Neural progenitor cell (in vitro differentiated cells): ENCODE measurements at regions not wholly inside any gene's neighbourhood (a gene's known extent, or its start where the extent isn't known, plus 50 kb on each side); places are given as distances from the start of the nearest gene placed in this dataset.

Source experiments
- CTCF ChIP-seq: fragments of 200-600 bp; sonication (generic); IDR thresholded peaks from 2 replicates; pipeline ENCODE4 v1.5.1; 2017; ENCODE audit warnings: antibody characterized with exemption, mild to moderate bottlenecking
- EZH2 ChIP-seq: fragments of 200-600 bp; sonication (generic); IDR thresholded peaks from 2 replicates; pipeline ENCODE4 v1.6.1; 2017; ENCODE audit warnings: antibody characterized with exemption, mild to moderate bottlenecking, moderate library complexity

- no peak for TF ChIP-seq CTCF
- no peak for TF ChIP-seq EZH2
These were observed 53.1 kb downstream of the ATXN3L start for GRCh38 chrX:13266641-13267345.
